ENCODE measurements at regions not wholly inside any gene's neighbourhood (a gene's known extent, or its start where the extent isn't known, plus 50 kb on each side); places are given as distances from the start of the nearest gene placed in this dataset.

GRCh38 chr6:153840039-153840850 lies 198.8 kb upstream of the OPRM1 start:
- H3K27ac ChIP-seq, result no peak overlapping the region
- no peaks in the 10 kb centered on the region for H3K9me3 ChIP-seq
- TF ChIP-seq CTCF (IDR thresholded peaks at IDR 0.05), result no peak
- TF ChIP-seq POLR2AphosphoS5 (IDR thresholded peaks at IDR 0.05), result no peak
- no peak for TF ChIP-seq POLR2A (IDR thresholded peaks at IDR 0.05)
- no peak for DNase-seq (ENCODE audit: low spot score)
- H3K4me1 ChIP-seq (replicated peaks), result no peaks in the 10 kb centered on the region
- intact Hi-C loops (cut with DNase I), result no loop called here
- no peak overlapping the region for H3K4me3 ChIP-seq
- 49% methylated on average over 3 of the region's 3 CpGs for WGBS
- no peaks in the 10 kb centered on the region for H3K36me3 ChIP-seq
- no peaks in the 10 kb centered on the region for H3K27me3 ChIP-seq (replicated peaks; ENCODE audit: insufficient read depth)

- Histone ChIP-seq H3K9me3 (no peaks in the 10 kb centered on the region), H3K36me3 (no peaks in the 10 kb centered on the region), H3K4me1 (replicated peaks) (no peaks in the 10 kb centered on the region), H3K27me3 (replicated peaks; ENCODE audit: insufficient read depth) (no peaks in the 10 kb centered on the region), H3K27ac (no peak overlapping the region), H3K4me3 (no peak overlapping the region)
- DNase-seq (ENCODE audit: low spot score), result no peak
- intact Hi-C loops (cut with DNase I), result no loop called here
- TF ChIP-seq CTCF (IDR thresholded peaks at IDR 0.05) (no peak), POLR2A (IDR thresholded peaks at IDR 0.05) (no peak), POLR2AphosphoS5 (IDR thresholded peaks at IDR 0.05) (no peak)
- WGBS, result 90% methylated on average over 9 of the region's 9 CpGs
These were observed 206.5 kb upstream of the OPRM1 start for GRCh38 chr6:153832543-153832942.

GRCh38 chr6:153831350-153832078 lies 207.5 kb upstream of the OPRM1 start:
- TF ChIP-seq CTCF (IDR thresholded peaks at IDR 0.05) (no peak), POLR2AphosphoS5 (IDR thresholded peaks at IDR 0.05) (no peak), POLR2A (IDR thresholded peaks at IDR 0.05) (no peak)
- Histone ChIP-seq H3K27me3 (replicated peaks; ENCODE audit: insufficient read depth) (no peaks in the 10 kb centered on the region), H3K9me3 (no peaks in the 10 kb centered on the region), H3K27ac (no peak overlapping the region), H3K4me3 (no peak overlapping the region), H3K4me1 (replicated peaks) (no peaks in the 10 kb centered on the region), H3K36me3 (no peaks in the 10 kb centered on the region)
- no peak for DNase-seq (ENCODE audit: low spot score)
- WGBS, result 54% methylated on average over 5 of the region's 5 CpGs
- intact Hi-C loops (cut with DNase I), result no loop called here

GRCh38 chr6:153817173-153817572 lies 221.9 kb upstream of the OPRM1 start:
- 77% methylated on average over 3 of the region's 3 CpGs for WGBS
- no peak for DNase-seq (ENCODE audit: low spot score)
- TF ChIP-seq POLR2A (IDR thresholded peaks at IDR 0.05), result no peak
- TF ChIP-seq POLR2AphosphoS5 (IDR thresholded peaks at IDR 0.05), result no peak
- no peak for TF ChIP-seq CTCF (IDR thresholded peaks at IDR 0.05)
- Histone ChIP-seq H3K4me3 (no peak overlapping the region), H3K9me3 (no peaks in the 10 kb centered on the region), H3K27me3 (replicated peaks; ENCODE audit: insufficient read depth) (no peaks in the 10 kb centered on the region), H3K4me1 (replicated peaks) (no peaks in the 10 kb centered on the region), H3K36me3 (no peaks in the 10 kb centered on the region), H3K27ac (no peak overlapping the region)
- intact Hi-C loops (cut with DNase I), result no loop called here

Measured in prostate gland (tissue), 2 donors.